NT2/D1 (cell line): ENCODE measurements at regions not wholly inside any gene's neighbourhood (a gene's known extent, or its start where the extent isn't known, plus 50 kb on each side); places are given as distances from the start of the nearest gene placed in this dataset.

Experiments used
- DNase-seq: peaks from one replicate; pipeline ENCODE4 v3.0.0-alpha.2; 2011; ENCODE audit warnings: low read depth, low spot score
- H3K27me3 ChIP-seq: 2 replicates; pipeline ENCODE4 v1.6.0; 2011; ENCODE audit warnings: mild to moderate bottlenecking; ENCODE audit not compliant: insufficient read length, insufficient read depth
- H3K36me3 ChIP-seq: 2 replicates; pipeline ENCODE4 v1.6.1; 2011; ENCODE audit warnings: mild to moderate bottlenecking, low read length, mixed read lengths; ENCODE audit not compliant: insufficient read depth, insufficient read length
- H3K4me1 ChIP-seq: 2 replicates; pipeline ENCODE4 v1.5.1; 2011; ENCODE audit not compliant: insufficient read depth, insufficient read length
- H3K4me3 ChIP-seq: 2 replicates; pipeline ENCODE4 v1.5.1; 2011; ENCODE audit warnings: low read depth; ENCODE audit not compliant: insufficient read length
- H3K9ac ChIP-seq: 2 replicates; pipeline ENCODE4 v1.6.0; 2011; ENCODE audit warnings: low read depth; ENCODE audit not compliant: insufficient read length
- H3K9me3 ChIP-seq: 2 replicates; pipeline ENCODE4 v1.5.1; 2011; ENCODE audit warnings: mild to moderate bottlenecking, low read length; ENCODE audit not compliant: insufficient read depth
- SUZ12 ChIP-seq: IDR thresholded peaks from 2 replicates; pipeline ENCODE4 v1.6.1; 2011; ENCODE audit not compliant: insufficient read length, insufficient read depth; ENCODE audit errors: extremely low read depth
- YY1 ChIP-seq: IDR thresholded peaks from 2 replicates; pipeline ENCODE4 v1.6.1; 2011; ENCODE audit not compliant: insufficient read length, insufficient read depth
- ZNF274 ChIP-seq: IDR thresholded peaks from 2 replicates; pipeline ENCODE4 v1.6.1; 2011; ENCODE audit warnings: mild to moderate bottlenecking, low read depth, low read length

GRCh38 chr13:24624363-24624762, 55.8 kb upstream of the ATP12A start:
- H3K4me3 ChIP-seq, result no peak overlapping the region
- no peaks in the 10 kb centered on the region for H3K27me3 ChIP-seq
- TF ChIP-seq ZNF274 (no peak), YY1 (no peak), SUZ12 (no peak)
- DNase-seq, result no peak
- H3K9me3 ChIP-seq, result peaks cover 7% of the 10 kb centered on the region; the same call in 1 of the 2 replicates
- H3K4me1 ChIP-seq, result peaks cover 2% of the 10 kb centered on the region
- no peaks in the 10 kb centered on the region for H3K36me3 ChIP-seq
- no peak overlapping the region for H3K9ac ChIP-seq

GRCh38 chr13:24624801-24625231, 55.4 kb upstream of the ATP12A start:
- Histone ChIP-seq H3K4me1 (peaks cover 2% of the 10 kb centered on the region), H3K36me3 (no peaks in the 10 kb centered on the region), H3K9ac (no peak overlapping the region), H3K9me3 (peaks cover 7% of the 10 kb centered on the region; the same call in 1 of the 2 replicates), H3K4me3 (no peak overlapping the region), H3K27me3 (no peaks in the 10 kb centered on the region)
- DNase-seq, result no peak
- TF ChIP-seq SUZ12 (no peak), YY1 (no peak), ZNF274 (no peak)

GRCh38 chr13:24625331-24625731, 54.9 kb upstream of the ATP12A start:
- TF ChIP-seq SUZ12, result no peak
- no peak for TF ChIP-seq YY1
- Histone ChIP-seq H3K27me3 (no peaks in the 10 kb centered on the region), H3K9me3 (peaks cover 7% of the 10 kb centered on the region; the same call in 1 of the 2 replicates), H3K9ac (no peak overlapping the region), H3K36me3 (no peaks in the 10 kb centered on the region), H3K4me1 (peaks cover 2% of the 10 kb centered on the region), H3K4me3 (no peak overlapping the region)
- DNase-seq, result no peak

- H3K4me3 ChIP-seq, result no peak overlapping the region
- peaks cover 7% of the 10 kb centered on the region; the same call in 1 of the 2 replicates for H3K9me3 ChIP-seq
- no peaks in the 10 kb centered on the region for H3K27me3 ChIP-seq
- H3K36me3 ChIP-seq, result no peaks in the 10 kb centered on the region
- no peak overlapping the region for H3K9ac ChIP-seq
- no peak for DNase-seq
- no peak for TF ChIP-seq ZNF274
- peaks cover 2% of the 10 kb centered on the region for H3K4me1 ChIP-seq
Measured at GRCh38 chr13:24625870-24626849, 54.0 kb upstream of the ATP12A start.

GRCh38 chr13:24627090-24627714, 53.0 kb upstream of the ATP12A start:
- Histone ChIP-seq H3K9me3 (peaks cover 7% of the 10 kb centered on the region; the same call in 1 of the 2 replicates), H3K4me3 (no peak overlapping the region), H3K36me3 (no peaks in the 10 kb centered on the region), H3K27me3 (no peaks in the 10 kb centered on the region), H3K9ac (no peak overlapping the region), H3K4me1 (peaks cover 2% of the 10 kb centered on the region)
- TF ChIP-seq ZNF274 (no peak), SUZ12 (no peak), YY1 (no peak)
- DNase-seq, result peak; percentile 43

GRCh38 chr13:24627946-24628345, 52.3 kb upstream of the ATP12A start:
- no peaks in the 10 kb centered on the region for H3K36me3 ChIP-seq
- peaks cover 5% of the 10 kb centered on the region; the same call in 1 of the 2 replicates for H3K9me3 ChIP-seq
- no peaks in the 10 kb centered on the region for H3K27me3 ChIP-seq
- H3K4me1 ChIP-seq, result peaks cover 2% of the 10 kb centered on the region
- H3K4me3 ChIP-seq, result no peak overlapping the region
- TF ChIP-seq YY1 (no peak), SUZ12 (no peak), ZNF274 (no peak)
- H3K9ac ChIP-seq, result no peak overlapping the region
- DNase-seq, result no peak

GRCh38 chr13:24629320-24629719, 50.9 kb upstream of the ATP12A start:
- Histone ChIP-seq H3K36me3 (no peaks in the 10 kb centered on the region), H3K9ac (no peak overlapping the region), H3K27me3 (no peaks in the 10 kb centered on the region), H3K4me3 (no peak overlapping the region), H3K9me3 (no peaks in the 10 kb centered on the region), H3K4me1 (peaks cover 2% of the 10 kb centered on the region)
- no peak for DNase-seq
- TF ChIP-seq ZNF274 (no peak), YY1 (no peak), SUZ12 (no peak)
